ENCODE measurements at regions not wholly inside any gene's neighbourhood (a gene's known extent, or its start where the extent isn't known, plus 50 kb on each side); places are given as distances from the start of the nearest gene placed in this dataset.
A peak's percentile ranks its signal among the peaks of the same experiment; 100 is the strongest.

DNA sequence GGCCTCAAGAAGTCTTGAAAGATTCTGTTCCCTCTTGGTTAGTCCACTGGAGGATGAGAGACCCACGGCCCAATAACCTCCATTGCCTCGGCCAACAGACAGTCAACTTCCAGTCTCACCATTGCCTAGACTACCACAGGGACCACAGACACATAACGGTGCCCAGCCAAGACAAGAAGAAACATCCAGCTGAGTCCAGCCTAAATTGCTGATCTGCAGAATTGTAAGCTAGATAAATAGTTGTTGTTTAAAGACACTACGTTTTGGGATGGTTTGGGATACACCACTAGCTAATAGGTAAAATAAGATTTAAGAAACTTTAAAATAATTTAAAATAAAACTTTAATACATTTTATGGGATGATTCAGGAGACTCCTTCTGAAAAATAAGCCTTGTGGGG lies 324.7 kb upstream of the JAG1 start:
- DNase-seq (ENCODE audit: low spot score): no peak

DNA sequence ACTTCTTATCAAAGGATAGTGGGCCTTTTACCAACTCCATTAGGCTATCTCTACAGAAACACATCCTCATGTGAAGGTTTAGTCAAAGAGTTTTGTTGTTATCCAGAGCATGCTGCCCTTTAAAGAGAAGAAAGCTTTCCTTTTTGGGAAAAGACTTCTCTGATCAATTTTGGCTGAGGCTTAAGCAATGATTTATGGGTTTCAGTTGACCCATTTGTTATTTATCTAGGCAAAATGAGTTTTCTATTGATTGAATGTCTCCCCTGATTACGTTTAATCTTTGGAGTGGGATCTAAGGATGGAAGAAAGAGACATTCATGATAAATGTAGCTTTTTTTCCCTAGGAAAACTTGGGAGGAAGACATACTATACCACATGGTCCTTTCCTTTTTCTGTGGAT lies 326.6 kb upstream of the JAG1 start:
- no peak for DNase-seq (ENCODE audit: low spot score)

DNA sequence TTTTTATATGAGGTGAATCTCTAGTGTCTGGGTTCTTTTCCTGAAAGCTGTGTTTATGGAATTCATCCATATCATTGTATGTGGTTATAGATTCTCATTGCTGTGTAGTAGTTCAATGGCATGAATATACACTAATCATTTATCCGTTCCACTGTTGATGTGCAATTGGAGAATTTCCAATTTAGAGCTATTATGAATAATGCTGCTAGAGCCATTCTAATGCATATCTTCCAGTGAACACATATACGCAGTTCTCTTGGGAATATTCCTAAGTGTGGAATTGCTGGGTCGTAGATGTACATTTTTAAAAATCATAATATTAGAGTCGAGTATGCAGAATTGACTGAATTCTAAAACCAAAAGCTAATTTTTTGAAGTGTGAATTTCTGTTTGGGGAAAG lies 327.5 kb upstream of the JAG1 start:
- no peak for DNase-seq (ENCODE audit: low spot score)

DNA sequence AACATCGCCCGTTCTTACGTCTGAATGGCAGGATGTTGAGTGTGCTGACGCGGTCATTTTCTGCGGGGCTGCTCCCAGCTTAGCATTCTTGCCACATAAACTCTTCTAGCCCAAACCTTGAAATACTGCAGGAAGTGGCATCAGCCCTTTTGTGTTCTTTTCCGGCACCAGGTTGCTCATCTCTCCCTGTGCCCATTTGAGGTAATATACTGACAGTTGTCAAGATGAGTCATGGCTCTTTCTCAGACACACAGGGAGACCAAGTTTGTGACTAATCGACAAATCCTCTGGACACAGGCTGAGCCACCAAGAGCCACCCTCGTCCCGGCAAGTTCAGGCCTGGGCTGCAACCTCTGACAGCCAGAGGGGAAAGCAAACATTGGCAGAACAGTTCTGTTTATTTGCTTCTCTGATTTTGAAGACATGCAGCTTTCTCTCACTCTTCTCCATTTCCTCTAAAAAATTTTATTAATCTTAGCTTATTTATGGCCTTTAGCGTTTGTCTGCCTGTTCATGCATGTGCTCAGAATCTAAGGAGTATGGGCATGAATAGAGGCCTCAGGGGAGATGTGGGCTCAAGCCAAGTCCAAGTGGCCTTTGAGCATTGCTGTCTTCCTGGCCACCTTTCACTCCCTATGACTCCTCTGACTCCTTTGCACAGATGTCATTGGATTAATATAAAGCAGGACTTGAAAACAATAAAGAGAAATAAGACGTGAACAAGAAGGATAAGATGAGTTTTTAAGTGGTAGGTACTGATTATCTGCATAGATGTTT lies 328.2 kb upstream of the JAG1 start:
- DNase-seq (ENCODE audit: low spot score): peak; percentile 27

DNA sequence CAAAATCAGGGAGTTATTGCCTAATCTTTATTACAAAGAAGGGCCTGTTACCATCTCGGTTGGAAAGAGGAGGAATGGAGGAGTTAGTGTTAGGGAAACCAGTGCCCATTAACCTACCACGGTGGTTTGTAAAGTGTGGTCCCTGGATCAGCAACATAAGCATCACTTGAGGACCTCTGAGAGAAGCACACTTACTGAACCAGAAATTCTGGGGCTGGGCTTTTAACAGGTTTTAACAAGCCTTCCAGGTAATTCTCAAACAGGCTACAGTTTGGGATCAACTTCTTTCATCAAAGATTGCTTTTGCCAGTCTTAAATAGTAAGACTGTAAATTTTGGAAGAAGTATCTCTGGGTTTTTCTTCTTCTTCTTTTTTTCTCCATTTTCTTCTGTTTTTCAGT lies 329.5 kb upstream of the JAG1 start:
- DNase-seq (ENCODE audit: low spot score): no peak

DNA sequence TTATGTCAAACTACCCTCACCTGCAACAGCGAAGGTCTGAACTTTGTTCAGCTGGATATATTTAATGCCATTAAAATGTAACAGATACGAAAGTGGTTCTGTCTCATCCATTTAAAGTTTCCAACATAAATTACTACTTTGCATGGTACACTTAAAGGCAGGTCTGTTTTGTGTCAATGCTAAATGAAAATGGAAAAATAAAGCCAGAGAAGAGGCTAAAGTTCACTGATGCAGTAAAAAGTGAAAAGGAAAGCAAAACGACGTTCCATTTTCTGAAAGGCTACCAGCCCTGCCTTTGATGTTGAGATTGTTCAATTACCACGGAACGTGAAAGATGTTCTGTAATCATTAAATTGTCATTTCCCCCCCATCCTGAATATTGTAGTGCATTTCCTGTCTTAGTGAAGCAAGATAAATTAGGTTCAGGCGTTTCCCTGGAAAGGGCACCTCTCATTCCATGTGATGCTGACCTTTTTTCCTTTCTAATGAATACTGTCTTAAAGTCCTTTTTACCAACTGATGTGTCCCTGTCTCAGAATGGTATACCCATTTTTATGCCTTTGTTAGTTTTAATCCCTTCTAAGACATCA lies 334.7 kb upstream of the JAG1 start:
- no peak for DNase-seq (ENCODE audit: low spot score)

DNA sequence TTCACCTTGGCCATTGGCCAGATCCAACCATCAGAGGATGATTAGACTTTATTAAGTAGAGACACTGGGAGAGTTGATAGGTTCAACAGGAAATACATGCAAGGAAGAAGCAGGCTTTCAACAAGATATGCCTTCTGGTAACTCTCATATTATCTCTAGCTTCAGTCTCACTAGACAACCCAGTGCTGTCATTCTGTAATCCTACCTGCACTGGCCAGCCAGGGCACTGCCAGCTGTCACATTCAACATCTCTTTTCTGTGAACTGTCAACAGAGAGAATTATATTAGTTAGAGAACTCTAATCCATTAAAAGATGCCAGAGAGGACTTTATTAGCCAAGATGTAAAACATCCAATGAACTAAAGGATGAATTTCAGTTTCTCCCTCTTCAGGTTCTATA lies 337.9 kb upstream of the JAG1 start:
- DNase-seq (ENCODE audit: low spot score): no peak

DNA sequence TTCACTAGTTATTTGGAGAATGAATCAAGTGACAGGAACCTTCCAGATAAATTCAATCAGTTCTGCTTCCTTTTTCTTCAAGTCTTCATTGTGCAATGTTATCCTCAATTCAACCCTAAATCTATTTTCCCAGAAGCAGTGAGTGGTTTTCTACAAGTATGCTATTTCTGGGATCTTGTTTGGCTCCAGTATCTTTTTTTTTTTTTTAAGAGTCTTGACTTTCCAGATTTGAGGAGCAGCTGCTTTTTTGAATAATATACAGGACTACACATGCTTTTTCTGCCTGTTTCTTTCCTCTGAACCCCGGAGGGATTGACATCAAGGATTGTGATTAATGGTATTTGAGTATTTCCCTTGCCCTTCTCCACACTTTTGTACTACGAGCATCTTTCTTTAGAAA lies 339.2 kb upstream of the JAG1 start:
- peak; percentile 5 for DNase-seq (ENCODE audit: low spot score)

DNA sequence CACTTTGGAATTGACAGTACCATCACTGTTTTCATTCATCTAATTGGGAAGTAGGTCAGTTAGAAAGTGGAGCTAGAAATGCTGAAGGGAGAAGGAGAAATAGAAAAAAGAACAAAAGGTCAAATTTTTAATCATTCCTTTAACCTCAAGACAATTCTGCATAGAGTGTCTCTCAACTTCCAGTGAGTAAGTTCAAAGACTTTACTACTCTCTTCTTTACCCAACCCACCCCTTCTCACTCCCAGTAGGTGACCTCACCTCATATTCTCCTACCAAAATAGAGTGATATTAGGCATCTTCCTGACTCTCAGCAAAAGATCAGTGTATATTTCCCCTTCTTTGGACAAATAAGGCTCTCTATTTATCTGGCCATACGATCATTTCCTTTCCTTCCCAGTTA lies 340.0 kb upstream of the JAG1 start:
- DNase-seq (ENCODE audit: low spot score): no peak

DNA sequence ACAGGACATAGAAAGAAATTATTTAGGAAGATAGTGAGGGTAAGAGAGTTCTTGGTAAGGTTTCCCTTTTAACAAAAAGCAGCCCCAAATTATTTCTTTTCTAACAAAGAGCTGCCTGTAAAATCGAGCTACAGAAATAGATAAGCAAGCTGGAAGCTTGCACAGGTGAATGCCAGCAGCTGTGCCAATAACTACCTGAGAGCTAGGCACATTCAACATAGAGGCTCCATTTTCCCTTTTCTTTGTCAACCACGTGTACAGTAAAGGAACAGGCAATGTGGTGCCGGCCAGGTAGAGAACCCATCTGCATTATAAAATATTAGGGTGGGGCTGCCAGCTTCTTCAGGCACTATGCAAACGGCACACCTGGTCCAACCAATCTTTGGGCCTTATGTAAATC lies 341.6 kb upstream of the JAG1 start:
- DNase-seq (ENCODE audit: low spot score): no peak

DNA sequence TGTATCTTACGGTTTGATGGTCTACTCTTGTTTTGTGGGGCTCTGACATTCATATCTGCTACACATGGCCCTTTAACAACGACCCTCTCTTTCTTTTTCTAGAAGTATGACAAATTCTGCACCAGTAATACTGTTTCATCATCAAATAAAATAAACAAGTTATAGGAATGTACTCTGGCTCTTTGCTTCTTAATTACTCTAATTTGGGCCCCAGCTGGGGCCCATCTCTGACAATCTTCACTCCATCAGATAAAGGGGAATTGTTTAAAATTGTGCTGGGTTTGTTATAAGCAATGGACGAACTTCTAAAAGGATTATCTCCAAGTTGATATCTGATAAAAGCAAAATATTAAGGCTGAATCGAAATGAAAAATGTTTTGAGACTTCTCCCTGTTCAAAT lies 343.6 kb upstream of the JAG1 start:
- no peak for DNase-seq (ENCODE audit: low spot score)

DNA sequence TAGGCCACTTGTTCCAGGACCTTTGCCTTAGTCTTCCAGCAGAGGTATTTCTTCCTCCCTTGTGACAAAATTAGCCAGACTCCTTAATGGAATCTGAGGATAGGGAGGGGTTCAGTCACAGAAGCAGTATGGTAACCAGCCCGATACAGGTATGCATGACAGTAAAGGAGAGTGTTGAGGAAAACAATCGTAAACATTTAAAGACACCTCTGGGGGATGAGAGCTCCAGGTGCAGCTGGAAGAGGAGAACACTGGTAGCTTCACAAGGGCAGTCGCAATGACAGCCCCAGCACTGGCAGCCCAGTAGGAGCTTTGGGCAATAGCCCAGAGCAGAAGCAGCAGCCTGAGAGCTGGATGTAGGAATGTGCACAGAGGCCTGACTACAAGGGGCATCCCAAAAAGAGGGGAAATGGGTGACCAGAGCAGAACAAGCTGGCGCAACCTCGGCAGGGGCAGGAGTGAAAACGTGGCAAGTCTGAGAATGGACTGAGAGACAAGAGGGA lies 344.9 kb upstream of the JAG1 start:
- DNase-seq (ENCODE audit: low spot score): no peak

DNA sequence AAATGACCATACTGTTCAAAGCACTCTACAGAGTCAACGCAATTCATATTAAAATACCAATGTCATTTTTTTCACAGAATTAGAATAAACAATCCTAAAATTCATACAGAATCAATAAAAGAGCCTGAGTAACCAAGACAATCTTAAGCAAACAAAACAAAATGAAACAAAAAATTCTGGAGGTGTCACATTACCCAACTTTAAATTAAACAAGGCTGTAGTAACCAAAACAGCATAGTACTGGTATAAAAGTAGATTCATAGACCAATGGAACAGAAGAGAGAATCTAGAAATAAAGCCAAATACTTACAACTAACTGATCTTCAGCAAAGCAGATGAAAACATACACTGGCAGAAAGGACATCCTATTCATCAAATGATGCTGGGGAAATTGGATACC lies 346.9 kb upstream of the JAG1 start:
- DNase-seq (ENCODE audit: low spot score): no peak

DNA sequence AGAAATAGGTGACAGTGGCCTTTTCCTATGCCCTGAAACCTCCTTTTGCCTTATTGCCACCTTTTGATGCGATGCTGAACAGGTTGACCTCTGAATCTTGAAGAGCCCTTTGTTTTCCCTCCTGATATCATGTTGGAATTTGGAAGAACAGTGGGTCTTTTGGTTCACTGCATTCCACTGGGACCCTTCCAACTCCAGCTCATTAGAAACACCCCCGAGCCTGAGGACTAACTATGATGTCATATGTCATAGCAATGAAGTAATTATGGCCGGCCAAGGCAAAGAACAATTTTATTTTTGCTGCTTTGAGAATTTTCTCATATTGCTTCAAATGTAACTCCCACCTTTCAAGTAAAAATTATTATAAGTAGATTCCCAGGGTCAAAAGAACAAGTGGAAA lies 353.4 kb upstream of the JAG1 start:
- DNase-seq (ENCODE audit: low spot score): no peak

DNA sequence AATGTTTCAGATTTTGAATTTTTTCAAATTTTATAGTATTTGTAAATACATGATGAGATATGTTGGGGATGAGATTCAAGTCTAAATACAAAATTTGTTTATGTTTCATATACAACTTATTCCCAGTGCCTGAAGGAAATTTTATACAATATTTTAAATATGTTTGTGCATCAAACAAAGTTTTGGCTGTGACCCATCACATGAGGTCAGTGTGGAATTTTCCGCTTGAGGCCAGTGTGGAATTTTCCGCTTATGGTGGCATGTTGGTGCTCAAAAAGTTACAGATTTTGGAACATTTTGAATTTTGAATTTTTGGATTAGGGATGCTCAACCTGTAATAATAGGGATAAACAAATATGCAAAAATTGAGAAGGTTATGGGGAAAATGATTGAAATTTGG lies 356.6 kb upstream of the JAG1 start:
- DNase-seq (ENCODE audit: low spot score): no peak

DNA sequence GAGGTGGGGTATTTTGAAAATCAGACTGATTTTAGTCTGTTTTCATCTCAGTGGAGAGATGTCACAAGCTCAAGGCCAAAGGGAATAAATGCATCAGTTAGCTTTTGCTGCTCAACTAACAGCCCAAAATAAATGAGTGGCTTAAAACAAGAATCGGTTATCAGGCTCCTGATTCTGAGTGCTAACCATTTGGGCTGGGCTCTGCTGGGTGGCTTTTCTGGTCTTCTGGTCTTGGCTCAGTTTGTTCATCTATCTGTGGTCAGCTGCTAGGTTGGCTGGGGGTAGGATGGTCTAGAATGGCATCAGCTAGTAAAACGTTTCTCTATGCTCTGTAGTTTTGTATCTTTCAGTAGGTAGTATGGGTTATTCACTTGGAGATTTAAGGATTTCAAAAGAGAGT lies 357.5 kb upstream of the JAG1 start:
- no peak for DNase-seq (ENCODE audit: low spot score)

DNA sequence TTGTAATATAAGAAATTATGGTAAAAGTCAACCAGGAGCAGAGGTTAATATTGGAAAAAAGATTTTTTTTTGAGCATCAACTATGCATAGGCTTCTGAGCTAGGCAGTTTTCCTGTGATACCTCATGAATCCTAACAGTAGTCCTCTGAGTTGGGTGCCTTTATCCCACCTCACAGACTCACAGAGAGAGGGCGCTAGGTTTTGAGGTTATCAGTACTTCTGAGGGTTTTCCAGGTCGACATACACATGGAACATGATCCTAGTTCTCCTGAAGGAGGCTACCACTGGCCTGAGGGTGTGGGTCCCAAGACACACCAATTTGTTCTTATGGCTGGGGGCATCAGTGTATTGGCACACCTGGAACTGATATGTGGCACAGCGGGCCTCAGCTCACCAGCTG lies 358.8 kb upstream of the JAG1 start:
- DNase-seq (ENCODE audit: low spot score): no peak

DNA sequence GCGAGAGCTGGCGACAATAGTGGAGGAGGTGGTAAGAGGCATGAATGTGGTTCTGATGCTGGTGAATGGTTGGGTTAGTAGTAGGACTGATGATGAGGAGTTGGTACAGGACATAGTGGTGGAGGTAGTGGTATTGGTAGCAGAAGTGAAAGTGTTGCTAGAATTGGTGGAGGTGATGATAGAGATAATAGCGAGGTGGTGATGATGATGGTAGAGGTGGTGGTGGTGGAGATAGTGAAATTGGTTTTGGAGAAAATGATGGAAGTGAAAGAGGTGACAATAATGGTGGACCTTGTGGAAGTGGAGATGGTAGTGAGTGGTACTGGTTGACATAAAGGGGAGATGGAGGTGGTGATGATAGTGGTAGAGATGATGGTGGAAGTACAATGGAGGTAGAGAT lies 360.2 kb upstream of the JAG1 start:
- no peak for DNase-seq (ENCODE audit: low spot score)

DNA sequence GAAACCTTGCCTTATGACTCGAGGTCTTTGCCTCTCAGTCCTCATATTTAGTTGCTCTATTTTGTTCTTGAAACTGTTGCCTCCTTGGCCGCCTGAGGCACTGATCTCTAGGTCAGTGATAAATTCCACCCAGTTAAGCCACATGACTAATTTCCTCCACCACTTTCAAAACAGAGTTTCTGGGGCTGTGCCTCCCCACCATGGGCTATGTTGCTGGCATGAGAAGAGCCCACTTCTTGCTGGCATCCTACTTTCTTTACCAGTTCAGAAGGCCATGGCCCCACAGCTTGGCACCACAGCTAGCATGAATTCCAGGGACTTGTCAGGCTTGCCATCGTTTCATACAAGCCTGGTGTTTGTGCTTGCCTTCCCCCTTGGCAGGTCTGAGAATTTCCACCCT lies 361.4 kb upstream of the JAG1 start:
- no peak for DNase-seq (ENCODE audit: low spot score)

DNA sequence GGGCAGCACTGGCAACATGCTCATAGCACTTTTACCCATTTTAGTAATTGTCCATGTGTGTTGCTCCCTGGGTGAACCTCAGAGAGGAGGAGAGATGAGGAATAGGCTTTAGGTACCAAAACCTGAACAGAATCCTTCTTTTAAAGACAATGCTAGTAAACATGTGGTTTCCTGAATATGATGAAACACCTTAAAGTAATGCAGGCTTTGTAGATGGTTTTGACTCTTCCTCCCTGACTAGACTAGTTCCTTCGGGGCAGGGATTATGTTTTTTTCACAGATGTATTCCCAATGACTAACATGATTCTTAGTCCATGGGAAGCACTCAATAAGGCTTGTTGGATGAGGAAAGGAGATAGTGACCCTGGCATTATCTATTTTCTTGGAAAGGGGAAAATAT lies 367.6 kb upstream of the JAG1 start:
- no peak for DNase-seq (ENCODE audit: low spot score)

DNA sequence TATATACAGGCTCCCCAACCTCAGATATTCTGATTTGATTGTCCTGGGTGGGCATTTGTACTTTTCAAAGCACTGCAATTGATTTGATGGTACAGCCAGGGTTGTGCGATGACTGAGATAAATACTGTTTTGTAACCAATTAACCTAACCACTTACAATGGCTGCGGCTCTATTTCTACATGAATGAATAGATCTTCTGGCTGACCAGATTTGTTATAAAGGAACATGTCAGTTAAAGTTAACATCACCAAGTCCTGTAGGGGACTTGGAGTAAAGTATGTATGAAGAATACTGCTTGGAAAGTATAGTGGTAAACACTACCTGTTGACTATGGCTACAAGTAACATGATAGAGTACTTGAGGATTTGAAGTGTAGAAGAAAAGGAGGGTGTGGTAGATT lies 369.2 kb upstream of the JAG1 start:
- no peak for DNase-seq (ENCODE audit: low spot score)

DNA sequence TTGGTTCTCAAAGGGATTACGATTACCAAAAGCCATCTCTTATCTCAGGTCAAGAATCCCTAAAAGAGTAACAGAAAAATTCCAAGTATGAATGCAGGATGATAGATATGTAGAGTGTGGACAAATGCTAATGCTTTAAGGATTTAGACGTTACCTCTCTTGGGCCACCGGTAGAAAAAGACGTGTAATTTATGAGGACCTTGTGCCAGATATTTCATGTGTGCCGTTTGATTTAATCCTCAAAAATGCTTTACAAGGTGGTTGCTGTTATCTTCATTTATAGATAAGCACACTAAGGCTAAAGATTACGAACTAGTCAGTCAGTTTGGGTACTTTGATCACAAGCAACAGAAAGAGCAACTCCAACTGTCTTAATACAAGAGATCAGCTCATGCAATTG lies 370.8 kb upstream of the JAG1 start:
- no peak for DNase-seq (ENCODE audit: low spot score)

DNA sequence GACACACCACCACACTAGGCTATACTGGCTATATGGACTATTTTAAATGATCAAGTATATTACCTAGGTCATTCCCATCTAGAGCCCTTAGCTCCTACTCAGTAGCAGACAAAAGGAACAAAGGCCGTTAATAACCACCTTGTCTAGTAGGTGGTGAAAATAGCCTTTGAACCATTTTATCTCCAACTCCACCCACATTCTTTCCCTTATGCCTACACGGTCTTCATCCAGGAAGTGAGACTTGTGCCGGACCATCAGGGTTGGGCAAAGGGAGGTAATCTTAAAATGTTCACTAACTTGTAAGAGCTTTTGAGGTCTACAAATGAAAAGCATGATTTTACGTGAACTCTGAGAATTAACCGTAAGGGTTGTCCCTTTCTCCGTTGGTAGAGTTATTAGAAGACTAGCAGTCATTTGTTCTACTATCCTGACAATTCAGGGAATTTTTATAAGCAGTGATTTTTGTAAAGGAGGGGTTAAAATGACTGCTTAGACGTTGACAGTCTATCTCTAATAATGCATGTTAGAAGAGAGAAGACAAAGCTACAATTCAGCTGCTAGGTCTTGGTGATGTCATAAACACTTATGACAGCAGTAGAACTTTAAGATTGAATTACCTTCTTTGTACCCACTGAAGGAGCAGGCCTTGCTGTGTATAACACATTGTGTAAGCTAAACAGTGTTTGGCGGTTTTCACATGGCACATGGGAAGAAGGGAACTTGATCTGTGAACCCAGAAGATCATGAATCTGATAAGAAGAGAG lies 371.8 kb upstream of the JAG1 start:
- DNase-seq (ENCODE audit: low spot score): no peak

Data from hepatic stellate cell (primary cell).